ENCODE measurements at regions not wholly inside any gene's neighbourhood (a gene's known extent, or its start where the extent isn't known, plus 50 kb on each side); places are given as distances from the start of the nearest gene placed in this dataset.

DNA sequence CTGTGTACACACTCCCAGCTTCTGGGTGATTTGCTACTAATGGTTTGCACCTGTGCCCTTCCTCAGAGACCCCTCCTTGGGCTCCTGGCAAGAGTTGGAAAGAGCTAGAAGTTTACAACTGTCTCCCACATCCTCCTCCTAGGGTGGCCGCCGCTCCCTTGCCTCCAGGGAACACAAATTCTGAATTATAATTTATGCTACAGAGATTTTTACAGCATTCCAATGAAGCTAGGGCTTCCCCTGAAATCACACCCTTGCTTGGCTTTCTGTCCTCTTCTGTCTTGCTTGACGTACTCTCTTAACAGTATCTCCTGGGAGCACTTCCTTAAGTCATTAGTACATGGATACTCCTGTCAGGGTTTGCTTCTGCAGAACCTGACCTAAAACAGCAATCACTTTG is 180.2 kb downstream of the KCNA5 start:
- DNase-seq (ENCODE audit: low read depth in 4 of 4, low spot score in 1 of 4), result no peak

DNA sequence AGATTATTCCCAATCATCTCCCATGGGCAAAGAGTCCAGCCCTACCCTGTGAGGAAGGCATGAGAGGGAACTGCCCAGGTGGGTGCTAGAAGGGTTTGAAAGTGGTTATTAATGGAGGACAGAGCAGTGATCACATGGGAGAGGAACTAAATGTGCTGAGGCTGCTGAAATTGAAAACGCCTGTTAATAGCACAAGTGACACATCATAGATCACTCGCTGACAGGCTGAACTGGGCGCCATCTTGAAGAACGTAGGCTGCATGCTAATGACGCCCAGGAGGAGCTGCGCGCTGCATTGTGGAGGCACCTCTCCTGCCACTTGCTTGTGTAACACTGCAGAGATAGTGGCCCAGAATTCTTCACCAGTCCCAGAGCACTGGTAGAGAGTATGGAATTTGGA is 182.9 kb downstream of the KCNA5 start:
- DNase-seq (ENCODE audit: low read depth in 4 of 4, low spot score in 1 of 4), result no peak

DNA sequence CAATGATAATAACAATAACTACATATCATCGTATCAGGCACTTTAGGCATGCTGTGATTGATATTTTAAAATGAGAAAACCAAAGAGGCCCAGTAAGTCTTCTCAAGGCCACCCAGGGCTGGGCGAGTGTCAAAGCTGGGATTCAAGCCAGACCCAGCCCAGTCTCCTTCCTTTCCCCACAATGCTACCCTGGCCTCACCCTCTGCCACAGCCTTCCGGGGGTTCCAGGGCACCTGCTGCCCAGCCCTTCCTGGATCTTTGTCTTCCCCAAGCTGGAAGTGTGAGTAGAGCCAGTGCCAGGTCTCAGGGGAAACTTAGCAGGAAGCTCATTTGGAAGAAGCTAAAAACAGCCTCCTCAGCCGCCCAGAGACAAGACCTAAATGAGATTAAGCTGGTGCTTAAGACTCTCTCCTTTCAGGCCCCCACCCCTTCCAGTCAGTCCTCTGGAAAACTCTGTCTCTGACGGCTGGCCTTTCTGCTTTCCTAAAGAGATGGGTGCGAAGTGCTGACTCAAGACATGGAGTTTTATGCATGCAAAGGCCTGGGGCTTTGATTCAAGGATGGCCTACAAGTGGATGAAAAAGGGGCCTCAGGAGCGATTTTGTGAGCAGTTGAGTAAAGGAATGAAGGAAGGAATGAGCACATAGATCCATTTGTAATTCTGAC is 184.2 kb downstream of the KCNA5 start:
- no peak for DNase-seq (ENCODE audit: low read depth in 4 of 4, low spot score in 1 of 4)

DNA sequence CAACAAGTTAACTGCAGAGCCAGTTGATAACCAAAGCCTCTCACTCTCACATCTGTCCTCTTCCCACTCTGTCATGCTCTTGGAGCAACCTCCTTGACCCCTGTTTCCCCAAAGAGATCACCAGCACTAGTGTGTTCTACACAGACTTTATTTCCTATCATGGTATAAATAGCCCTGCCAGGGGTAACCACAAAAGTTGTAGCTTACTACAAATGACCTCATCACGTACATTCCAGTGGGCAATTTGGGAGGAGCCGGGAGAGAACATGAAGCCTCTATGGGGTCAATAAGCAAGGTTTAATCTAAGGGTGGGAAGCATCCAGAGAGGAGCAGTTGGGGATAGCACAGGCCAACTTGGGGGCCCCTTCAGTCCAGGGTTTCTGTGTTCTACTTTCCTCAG is 186.5 kb downstream of the KCNA5 start:
- no peak for DNase-seq (ENCODE audit: low read depth in 4 of 4, low spot score in 1 of 4)

DNA sequence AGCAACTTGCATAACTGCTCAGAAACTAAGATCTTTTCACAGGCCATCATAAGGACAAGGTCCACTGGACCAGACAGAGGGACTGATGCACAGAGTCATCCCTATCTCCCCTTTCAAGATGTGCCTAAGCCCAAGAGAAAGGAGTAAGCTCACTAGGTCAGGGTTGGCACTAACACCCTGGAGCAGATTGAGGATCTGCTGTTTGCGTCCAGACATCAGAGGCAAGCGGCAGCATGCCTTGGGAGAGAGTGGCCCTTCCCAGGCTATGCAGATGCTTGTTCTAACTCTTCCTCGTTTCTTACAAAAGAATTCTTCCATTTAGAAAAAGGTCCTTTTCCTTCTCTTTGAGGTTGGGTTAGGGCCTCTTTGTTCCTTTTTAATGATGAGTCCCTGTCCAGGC is 187.2 kb downstream of the KCNA5 start:
- DNase-seq (ENCODE audit: low read depth in 4 of 4, low spot score in 1 of 4), result no peak

DNA sequence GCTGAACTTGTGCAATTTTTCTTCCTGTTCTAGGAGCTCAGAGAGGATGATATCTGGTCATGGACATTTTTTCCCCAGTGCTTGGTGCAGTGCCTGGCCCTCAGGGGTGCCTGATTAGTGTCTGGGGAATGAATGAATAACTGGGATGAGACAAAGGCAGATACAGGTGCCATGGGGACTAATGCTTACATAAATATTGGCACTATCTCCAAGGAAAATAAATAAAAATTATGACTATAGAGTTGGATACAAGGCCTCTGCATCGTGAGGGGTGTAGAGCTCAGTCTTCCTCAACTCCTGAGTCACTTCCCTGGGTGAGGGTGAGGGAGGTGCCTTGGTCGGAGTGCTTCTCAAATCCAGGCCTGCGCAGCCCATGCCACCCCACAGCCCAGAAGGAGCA is 188.6 kb downstream of the KCNA5 start:
- DNase-seq (ENCODE audit: low read depth in 4 of 4, low spot score in 1 of 4), result no peak

DNA sequence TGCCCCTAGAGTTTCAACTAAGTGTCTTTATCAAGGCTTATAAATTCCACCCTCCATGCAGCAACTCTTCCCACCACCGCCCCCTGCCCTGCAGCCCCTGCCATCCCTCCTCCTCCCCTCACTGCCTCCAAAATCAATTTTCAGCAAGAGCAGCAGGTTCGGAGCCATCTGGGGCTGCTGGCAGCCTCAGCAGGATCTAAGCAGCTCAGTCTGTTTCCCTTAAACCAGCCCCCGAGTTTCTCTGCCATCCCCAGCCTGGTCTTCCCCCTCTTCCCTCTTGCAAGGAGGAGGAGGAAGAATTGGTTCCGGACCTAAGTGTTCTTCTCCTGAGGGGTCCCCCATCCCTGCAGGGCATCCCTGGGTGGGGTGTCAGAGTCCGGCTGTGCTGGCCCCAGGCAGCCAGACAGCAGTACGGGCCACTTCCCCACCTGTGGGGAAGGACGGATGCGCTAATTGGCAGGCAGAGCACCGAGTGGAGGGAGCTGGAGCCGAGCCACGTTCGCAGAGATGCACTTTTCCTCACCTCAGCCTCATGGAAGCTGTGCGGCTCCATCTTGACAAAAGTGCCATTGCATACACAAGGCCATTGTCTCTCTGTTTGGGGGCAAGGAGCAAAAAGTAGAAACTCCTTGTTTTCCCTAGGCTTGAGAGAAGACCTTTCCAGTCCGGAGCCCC is 189.3 kb downstream of the KCNA5 start:
- no peak for DNase-seq (ENCODE audit: low read depth in 4 of 4, low spot score in 1 of 4)

DNA sequence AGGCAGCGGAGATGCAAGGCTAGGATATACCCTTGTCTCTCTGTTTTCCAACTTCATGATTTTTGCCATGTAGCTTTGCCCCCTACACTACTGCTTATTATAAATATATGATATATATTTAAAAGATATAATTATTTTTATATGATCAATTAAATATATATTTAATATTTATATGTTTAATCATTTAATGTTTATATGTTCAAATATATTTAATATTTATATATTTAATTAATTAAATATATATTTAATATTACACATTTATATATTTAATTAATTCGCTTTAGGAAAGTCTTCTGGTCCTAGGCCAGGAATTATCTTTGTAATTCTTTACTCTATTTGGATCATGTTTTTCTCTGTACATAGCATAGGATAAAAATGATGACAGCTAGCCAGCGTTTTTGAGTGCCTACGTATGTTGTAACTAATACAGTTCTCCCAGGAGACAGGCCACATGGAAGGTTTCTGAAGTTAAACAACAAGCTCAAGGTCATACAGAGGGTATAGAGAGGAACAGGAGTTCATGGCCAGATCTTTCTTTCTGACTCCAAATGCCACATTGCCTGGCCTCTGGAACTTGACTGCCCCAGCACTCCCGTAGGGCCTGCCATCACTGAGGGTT is 192.5 kb downstream of the KCNA5 start:
- no peak for DNase-seq (ENCODE audit: low read depth in 4 of 4, low spot score in 1 of 4)

DNA sequence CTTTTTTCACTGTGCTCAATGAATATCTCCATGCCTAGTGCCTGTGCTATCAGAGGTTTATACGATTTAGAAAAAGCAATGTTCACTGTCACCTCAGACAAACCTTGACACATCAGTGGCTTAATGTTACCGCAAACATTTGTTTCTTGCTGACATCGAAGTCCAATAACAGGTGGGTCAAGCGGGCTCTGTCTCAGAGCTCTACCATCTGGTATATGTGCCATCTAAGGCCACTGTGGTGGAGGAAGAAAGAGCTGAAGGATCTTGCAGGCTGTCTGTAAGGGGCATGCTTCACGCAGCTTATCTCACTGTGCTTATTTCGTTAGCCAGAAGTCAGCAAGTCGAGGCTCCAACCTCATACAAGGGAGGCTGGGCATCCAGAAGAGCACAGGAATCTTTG is 189.5 kb upstream of the NTF3 start:
- no peak for DNase-seq (ENCODE audit: low read depth in 4 of 4, low spot score in 1 of 4)

DNA sequence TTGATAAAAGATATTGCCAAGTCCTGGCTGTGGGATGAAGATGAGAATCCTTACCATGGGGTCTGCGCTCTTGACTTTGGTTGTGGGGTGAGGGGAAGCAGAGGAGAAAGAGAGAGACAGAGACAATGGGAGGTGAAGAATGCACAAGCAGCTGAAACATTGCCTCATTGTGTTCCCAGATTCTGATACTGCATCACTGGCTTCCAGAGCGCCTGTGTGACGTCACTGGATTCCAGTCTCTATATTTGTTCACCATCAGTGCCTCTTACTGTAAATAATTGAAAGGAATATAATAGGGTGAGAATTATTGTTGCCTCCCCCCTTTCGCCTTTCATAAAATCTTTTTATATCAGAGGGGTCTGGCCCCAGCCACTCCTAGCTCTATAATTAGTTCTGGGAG is 188.9 kb upstream of the NTF3 start:
- DNase-seq (ENCODE audit: low read depth in 4 of 4, low spot score in 1 of 4), result no peak

DNA sequence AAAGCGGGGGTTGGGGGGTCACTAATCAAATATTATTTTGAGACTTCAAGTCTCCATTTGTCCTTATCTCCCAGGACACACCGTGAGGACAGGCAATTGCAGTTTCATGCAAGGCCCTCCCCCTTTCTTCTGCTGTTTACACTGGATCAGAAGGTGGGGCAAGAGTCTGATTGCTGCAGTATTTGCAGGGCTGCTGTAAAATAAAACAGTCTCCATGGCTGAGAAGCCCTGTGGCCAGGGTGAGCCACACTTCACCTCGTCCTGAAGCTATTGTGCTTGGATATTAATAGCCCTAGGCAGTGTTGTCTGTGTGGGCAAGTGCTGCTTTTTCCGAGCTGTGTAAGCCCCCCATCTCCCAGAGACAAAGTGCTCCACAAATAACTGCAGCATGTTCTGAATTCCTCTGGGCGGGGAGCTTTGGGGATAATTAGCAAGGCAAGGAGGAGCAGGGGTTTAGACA is 187.4 kb upstream of the NTF3 start:
- no peak for DNase-seq (ENCODE audit: low read depth in 4 of 4, low spot score in 1 of 4)

DNA sequence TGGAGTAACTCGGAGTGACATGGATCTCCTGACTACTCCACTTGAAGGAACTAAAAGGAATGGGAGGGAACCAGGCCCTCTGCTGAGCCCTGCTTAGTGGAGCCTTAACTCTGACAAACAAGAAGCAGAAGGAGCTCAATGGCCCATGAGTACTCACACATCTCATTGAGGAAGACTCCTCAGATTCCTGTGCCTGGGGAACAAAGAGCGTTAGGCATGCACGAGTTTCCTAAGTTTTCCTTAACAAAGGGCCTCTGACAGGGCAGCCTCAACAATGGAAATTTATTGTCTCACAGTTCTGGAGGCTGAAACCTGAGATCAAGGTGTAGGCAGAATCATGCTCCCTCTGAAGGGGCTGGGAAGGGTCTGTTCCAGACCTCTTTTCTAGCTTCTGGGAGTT is 185.7 kb upstream of the NTF3 start:
- no peak for DNase-seq (ENCODE audit: low read depth in 4 of 4, low spot score in 1 of 4)

DNA sequence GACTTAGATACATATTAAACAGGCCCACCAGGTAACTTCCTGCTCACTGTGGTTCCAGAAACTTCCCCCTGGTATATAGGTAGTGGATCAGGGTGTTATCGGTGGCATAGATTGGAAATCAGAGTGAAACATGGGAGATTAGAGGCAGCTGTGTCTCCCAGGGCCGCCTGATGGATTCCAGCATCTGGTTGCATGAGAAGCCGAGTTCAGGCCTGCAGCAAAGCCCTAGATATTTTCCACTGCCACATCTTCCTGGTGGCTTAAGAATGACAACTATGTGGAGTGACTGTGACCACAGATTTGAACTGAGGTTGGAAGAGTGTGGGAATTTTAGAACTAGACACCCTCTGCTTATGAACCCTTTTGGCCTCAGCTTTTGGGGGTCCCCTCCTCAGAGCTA is 184.8 kb upstream of the NTF3 start:
- DNase-seq (ENCODE audit: low read depth in 4 of 4, low spot score in 1 of 4), result no peak

DNA sequence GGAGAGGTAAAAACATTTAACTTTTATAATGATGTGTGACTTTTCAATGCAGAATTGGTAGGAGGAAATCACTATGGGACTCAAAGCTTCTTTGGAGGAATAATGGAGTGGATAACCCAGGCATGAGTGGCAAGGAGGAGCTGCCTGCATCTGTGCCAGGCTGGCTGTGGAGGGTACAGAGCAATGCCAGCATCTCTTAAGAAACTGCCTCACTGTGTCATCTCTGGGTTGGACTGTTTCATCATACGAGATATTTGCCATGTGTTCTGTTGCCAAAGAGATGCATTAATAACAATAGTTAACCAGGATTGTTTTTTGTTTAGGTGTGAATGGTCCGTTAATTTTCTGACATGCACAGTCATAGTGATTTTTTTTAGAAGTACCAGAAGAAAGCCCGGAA is 183.7 kb upstream of the NTF3 start:
- DNase-seq (ENCODE audit: low read depth in 4 of 4, low spot score in 1 of 4), result no peak

DNA sequence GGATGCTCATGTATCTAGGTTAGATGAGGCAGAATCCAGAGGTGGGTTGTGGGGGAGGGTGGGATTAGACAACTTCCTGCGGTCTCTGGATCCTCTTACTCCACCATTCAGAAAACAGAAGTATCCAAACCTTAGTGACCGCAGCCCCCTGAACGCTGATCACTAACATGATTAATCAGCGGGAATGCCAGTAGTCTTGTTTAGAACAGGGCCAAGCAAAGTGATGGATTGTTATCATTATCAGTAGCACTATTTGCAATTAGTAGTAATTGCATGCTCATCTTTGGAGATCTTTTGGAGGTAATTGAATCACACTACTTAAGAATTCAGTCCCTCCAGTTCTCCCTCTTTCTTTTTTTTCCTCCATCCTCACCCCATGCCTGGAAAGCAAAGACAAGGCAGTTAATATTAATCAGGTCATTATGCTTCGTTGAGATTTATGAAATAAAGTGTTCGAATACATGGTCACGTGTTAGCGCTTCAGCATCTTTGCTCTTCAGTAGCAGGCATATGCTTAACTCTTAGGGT is 182.8 kb upstream of the NTF3 start:
- DNase-seq (ENCODE audit: low read depth in 4 of 4, low spot score in 1 of 4), result no peak

DNA sequence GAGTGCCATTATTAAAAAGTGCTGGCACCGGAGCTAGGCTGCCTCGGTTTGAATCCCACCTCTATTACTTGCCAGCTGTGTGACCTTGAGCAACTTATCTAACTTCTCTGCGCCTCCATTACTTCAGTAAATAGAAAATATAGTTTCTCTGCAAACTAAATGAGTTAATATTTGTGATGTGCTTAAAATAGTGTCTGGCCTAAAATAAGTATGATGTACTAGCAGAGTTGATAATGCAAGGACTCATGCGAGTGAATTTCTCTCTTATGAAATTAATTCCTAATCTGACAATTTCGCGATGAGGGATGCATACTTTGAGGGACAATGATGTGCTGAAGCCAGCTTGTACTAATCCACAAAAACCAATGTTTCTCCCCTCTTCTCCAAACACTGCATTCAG is 180.8 kb upstream of the NTF3 start:
- DNase-seq (ENCODE audit: low read depth in 4 of 4, low spot score in 1 of 4), result no peak

DNA sequence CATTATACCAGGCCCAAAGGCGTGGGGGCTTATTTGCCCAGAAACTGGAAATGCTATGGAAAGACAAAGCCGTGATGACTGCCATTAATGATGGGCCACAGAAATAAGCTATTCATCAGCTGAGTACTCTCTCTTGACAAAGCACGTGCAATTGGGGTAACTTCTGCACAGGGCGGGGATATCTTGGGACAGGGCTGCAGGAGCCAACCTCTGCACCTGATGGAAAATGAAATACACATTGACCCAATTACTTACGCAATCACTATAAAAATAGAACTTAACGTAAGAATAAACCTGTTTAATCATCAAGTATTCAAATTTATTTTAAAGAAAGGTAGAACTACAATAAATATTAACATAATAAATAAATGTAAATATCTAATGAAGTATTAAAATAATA is 180.1 kb upstream of the NTF3 start:
- DNase-seq (ENCODE audit: low read depth in 4 of 4, low spot score in 1 of 4), result no peak

DNA sequence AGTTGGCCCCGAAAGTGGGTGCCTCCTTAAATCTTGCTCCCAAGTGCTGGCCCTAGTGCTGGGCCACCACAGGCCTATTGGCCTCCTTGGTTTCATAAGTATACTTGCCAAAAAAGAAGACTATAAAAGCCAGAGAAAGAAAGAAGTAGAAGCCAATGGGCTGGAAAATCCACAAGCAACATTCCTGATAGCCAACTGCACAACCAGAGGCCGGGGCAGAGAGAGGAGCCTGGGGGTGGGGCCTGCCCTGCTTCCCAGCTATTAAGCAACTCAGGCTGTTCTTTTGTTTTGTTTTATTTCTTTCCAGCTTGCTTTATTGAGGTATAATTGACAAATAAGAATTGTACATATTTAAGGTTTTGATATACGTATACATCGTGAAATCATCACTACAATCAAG is 177.2 kb upstream of the NTF3 start:
- no peak for DNase-seq (ENCODE audit: low read depth in 4 of 4, low spot score in 1 of 4)

DNA sequence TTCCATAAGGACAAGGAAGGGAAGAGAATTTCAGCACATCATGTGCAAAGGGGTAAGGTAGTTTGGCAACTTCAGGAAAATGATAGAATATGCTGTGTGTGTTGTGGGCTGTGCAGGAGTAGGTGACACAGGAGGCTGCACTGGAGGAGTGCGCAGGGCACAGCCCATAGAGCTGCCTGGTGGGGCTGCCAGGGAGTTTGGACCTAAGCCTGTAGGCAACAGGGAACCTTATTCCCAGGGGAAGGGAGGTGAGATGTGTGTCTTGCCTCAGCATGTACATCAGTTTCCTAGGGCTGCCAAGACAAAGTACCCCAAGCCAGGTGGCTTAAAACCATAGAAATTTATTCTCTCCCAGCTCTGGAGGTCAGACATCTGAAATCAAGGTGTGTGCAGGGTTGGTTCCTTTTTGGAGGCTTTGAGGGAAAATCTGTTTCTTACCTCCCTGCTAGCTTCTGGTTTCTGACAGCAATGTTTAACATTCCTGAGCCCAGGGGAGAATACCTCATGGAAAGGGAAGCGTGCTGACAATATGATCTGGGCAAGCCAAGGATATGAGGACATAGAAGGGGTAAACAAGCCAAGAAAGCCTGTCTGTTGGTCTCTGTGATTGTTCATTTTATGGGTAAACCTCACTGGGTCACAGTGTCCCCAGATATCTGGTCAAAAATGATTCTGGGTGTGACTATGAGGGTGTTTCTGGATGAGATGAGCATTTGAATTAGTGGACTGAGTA is 174.0 kb upstream of the NTF3 start:
- DNase-seq (ENCODE audit: low read depth in 4 of 4, low spot score in 1 of 4), result no peak

DNA sequence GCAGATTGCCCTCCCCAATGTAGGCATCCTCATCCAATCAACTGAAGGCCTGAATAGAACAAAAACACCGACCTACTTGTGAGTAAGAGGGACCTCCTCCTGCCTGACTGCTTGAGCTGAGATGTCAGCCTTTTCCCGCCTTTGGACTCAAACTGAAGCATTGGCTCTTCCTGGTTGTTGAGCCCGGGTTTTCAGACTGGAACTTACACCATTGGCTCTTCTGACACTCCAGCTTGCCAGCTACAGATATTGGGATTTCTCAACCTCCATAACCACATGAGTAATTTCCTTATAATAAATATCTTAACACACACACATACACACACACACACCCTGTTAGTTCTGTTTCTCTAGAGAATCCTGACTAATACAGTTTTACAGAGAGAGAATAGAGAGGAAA is 173.4 kb upstream of the NTF3 start:
- no peak for DNase-seq (ENCODE audit: low read depth in 4 of 4, low spot score in 1 of 4)

DNA sequence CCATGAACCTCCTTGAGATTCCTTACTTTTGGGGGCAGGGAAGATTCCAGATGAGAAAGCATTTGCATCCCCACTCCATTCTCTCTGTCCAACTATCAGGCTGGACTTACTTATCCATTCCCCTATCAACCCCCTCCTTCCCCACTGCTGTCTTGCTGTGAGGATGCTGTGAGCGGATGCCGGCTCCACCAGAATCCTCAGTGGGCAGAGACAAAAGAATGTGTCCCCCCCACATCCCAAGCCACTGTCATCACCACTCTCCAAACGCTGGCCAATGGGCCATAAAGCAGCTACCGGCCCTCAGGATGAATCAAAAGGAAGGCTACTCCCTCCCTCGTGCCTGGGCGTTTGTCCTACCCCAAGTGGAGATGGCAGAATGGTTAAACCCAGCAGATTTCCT is 173.0 kb upstream of the NTF3 start:
- DNase-seq (ENCODE audit: low read depth in 4 of 4, low spot score in 1 of 4), result no peak

DNA sequence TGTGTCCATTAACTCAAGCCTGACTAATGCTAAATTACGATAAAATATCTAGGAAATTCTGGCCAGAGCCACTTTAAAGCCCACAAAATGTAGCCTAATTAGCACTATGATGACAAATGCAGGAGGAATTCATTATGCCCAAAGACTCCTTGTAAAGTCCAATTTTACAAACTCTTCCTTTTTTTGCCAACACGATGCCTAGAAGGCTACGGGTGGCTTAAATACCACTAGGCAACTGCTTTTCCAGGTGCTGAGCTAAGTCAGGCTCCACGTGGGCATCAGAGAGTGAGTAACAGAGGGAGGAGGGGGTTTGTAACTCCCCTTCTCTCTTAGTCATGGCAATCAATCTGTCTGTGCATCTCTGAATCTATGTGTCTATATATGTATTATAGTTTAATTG is 172.4 kb upstream of the NTF3 start:
- DNase-seq (ENCODE audit: low read depth in 4 of 4, low spot score in 1 of 4), result no peak

Measured in stimulated activated CD4-positive, alpha-beta T cell treated with anti-CD3 and anti-CD28 coated beads, Interleukin-1b, Interleukin-23, amount 100 ng/mL, for 24 hours (primary cell).